ENCODE measurements at regions not wholly inside any gene's neighbourhood (a gene's known extent, or its start where the extent isn't known, plus 50 kb on each side); places are given as distances from the start of the nearest gene placed in this dataset.

GRCh38 chr6:43971776-43972126 lies 155.5 kb downstream of the MRPL14 start:
- TF ChIP-seq CTCF (IDR thresholded peaks at IDR 0.05 in 2 of 3, conservative IDR thresholded peaks at IDR 0.05 in 1 of 3; ENCODE audit: borderline replicate concordance in 1 of 3, insufficient read depth in 1 of 3, low read depth in 2 of 3, low read length in 2 of 3), result no peak
- TF ChIP-seq POLR2A (IDR thresholded peaks at IDR 0.05; ENCODE audit: borderline replicate concordance, extremely low read depth, insufficient read depth, insufficient read length), result no peak
- no peak for TF ChIP-seq FOSL1 (IDR thresholded peaks at IDR 0.05; ENCODE audit: low read depth)
- no peak for TF ChIP-seq ATF3 (IDR thresholded peaks at IDR 0.05)
- no peak for TF ChIP-seq ZFX (IDR thresholded peaks at IDR 0.05)
- no peak for TF ChIP-seq SP1 (IDR thresholded peaks at IDR 0.05; ENCODE audit: low read depth)
- TF ChIP-seq TCF7L2 (IDR thresholded peaks at IDR 0.05; ENCODE audit: borderline replicate concordance, extremely low read depth, insufficient read depth, insufficient read length), result no peak
- no peak for TF ChIP-seq ELF1 (IDR thresholded peaks at IDR 0.05; ENCODE audit: borderline replicate concordance, low read depth)
- TF ChIP-seq POLR2AphosphoS5 (IDR thresholded peaks at IDR 0.05; ENCODE audit: low read depth, low read length), result no peak
- TF ChIP-seq CEBPB (IDR thresholded peaks at IDR 0.05; ENCODE audit: low read depth), result no peak
- TF ChIP-seq MAX (IDR thresholded peaks at IDR 0.05), result no peak
- TF ChIP-seq SIN3A (IDR thresholded peaks at IDR 0.05; ENCODE audit: low read depth), result no peak
- no peak for TF ChIP-seq ZBTB33 (IDR thresholded peaks at IDR 0.05; ENCODE audit: extremely low read depth, insufficient replicate concordance, low read length)
- TF ChIP-seq SRF (IDR thresholded peaks at IDR 0.05; ENCODE audit: low read depth), result no peak
- TF ChIP-seq RAD21 (IDR thresholded peaks at IDR 0.05; ENCODE audit: low read depth), result no peak
- TF ChIP-seq YY1 (IDR thresholded peaks at IDR 0.05; ENCODE audit: extremely low read depth, insufficient replicate concordance, low read depth, low read length), result no peak
- CTCF ChIA-PET, result no interaction called here
- no peaks in the 10 kb centered on the region for H3K9me3 ChIP-seq (ENCODE audit: control insufficient read depth in 1 of 2, insufficient read depth in 1 of 2, low read depth in 1 of 2, low read length in 2 of 2)
- DNase-seq (ENCODE audit: low read depth, low spot score), result no peak
- POLR2A ChIA-PET, result no interaction called here
- H3K27ac ChIP-seq (ENCODE audit: low read depth, low read length), result no peak overlapping the region
- H3K9me2 ChIP-seq (ENCODE audit: insufficient read depth), result no peaks in the 10 kb centered on the region
- no peak overlapping the region for H2AFZ ChIP-seq (ENCODE audit: low read depth, low read length, poor library complexity, severe bottlenecking)
- ATAC-seq, result no peak
- BruUV-seq (replicated peaks), result no TSS peak
- H3K4me2 ChIP-seq (ENCODE audit: low read length), result no peak overlapping the region
- no peak overlapping the region for H3K4me3 ChIP-seq (replicated peaks in 1 of 2; ENCODE audit: low read depth in 1 of 2, low read length in 2 of 2)
- intact Hi-C loops (cut with micrococcal nuclease), result no loop called here
- H3K9ac ChIP-seq (ENCODE audit: low read length), result no peak overlapping the region
- no peaks in the 10 kb centered on the region for H3K27me3 ChIP-seq (ENCODE audit: insufficient read depth, low read length)
- RAD21 ChIA-PET (ENCODE audit: low non-redundant PET in 1 of 2, low total read pairs in 2 of 2, uncharacterized antibody in 2 of 2, unreplicated experiment in 2 of 2), result no interaction called here
- H3K4me1 ChIP-seq (ENCODE audit: control insufficient read depth in 1 of 2, insufficient read depth in 2 of 2, low read length in 2 of 2), result no peaks in the 10 kb centered on the region
- H3K36me3 ChIP-seq (ENCODE audit: control insufficient read depth in 1 of 2, insufficient read depth in 2 of 2, low read length in 2 of 2), result no peaks in the 10 kb centered on the region
- H4K20me1 ChIP-seq (ENCODE audit: insufficient read depth), result no peaks in the 10 kb centered on the region
- no peaks in the 10 kb centered on the region for H3K79me2 ChIP-seq (ENCODE audit: insufficient read depth, low read length)

Data from HCT116 (cell line).